ENCODE measurements at regions not wholly inside any gene's neighbourhood (a gene's known extent, or its start where the extent isn't known, plus 50 kb on each side); places are given as distances from the start of the nearest gene placed in this dataset.
"Not testable (repeated sequence)": the region's sequence is repeated elsewhere in the genome, so short reads cannot be mapped to it uniquely, and the experiment has no call there.

DNA sequence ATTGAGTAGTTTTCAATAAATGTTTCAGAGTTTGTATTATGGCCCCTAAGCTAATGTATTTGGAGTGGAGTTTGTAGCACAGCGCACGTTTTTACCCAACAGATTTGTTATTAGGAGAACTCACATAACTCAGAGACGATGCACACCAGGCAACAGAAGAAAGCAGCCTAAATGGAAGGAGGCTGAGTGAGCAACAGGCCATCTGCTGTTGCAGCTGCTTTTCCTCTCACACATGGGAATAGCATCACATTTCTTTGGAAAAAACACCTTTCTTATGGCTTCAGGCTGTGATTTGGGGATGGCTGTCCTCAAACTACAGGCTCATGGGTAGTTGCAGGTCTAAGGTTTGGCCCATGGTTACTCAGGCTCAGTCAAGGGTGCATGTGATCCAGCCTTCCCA lies 469.3 kb upstream of the MCTP2 start:
- Mint-ChIP-seq H3K4me3 (no peak overlapping the region), H3K4me1 (no peaks in the 10 kb centered on the region), H3K36me3 (ENCODE audit: low read depth) (no peaks in the 10 kb centered on the region), H3K9me3 (no peaks in the 10 kb centered on the region), H3K27me3 (peaks cover 10% of the 10 kb centered on the region), H3K27ac (no peak overlapping the region)
- no peak for ATAC-seq (replicated peaks)

DNA sequence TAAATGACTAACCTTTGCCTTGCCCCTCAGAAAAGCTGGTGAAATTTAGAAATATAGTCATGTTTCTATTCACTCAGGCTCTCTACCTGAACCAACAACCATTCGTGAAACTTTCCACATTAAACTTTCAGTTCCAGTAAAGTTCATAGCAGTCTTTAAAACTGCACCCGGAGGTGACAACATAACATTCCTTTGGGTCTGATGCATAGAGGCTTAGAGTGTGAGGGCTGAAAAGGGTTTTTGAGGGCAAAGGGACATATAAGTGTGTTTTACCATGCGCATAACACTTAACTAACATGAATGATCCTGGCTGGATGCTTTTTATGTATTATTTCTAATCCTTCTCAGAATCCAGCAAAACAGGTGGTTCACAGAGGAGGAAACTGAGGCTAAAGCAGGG lies 471.7 kb upstream of the MCTP2 start:
- Mint-ChIP-seq H3K27ac (no peak overlapping the region), H3K9me3 (no peaks in the 10 kb centered on the region), H3K36me3 (ENCODE audit: low read depth) (no peaks in the 10 kb centered on the region), H3K4me1 (no peaks in the 10 kb centered on the region), H3K4me3 (no peak overlapping the region), H3K27me3 (peaks cover 7% of the 10 kb centered on the region)
- ATAC-seq (replicated peaks), result no peak

DNA sequence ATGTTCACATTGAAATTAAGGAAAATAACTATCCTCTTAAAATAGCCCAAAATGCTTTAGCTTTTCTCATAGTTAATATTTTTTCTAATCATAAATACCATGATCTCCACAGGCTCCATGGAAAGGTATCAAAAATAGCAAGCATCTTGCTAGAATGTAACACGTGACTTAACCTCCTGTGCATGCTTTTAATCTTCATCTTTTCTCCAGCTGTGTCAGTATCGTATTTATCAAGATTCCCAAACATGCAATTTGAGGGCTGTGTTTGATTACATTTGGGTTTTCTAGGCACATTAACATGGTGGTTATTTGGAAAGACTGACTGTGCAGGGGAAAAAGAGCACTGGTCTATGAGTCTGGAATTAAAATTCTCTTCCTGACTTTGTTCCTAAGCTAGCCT lies 472.5 kb upstream of the MCTP2 start:
- no peaks in the 10 kb centered on the region for H3K4me1 Mint-ChIP-seq
- H3K9me3 Mint-ChIP-seq, result no peaks in the 10 kb centered on the region
- no peak overlapping the region for H3K4me3 Mint-ChIP-seq
- peaks cover 7% of the 10 kb centered on the region for H3K27me3 Mint-ChIP-seq
- ATAC-seq (replicated peaks), result no peak
- H3K36me3 Mint-ChIP-seq (ENCODE audit: low read depth), result no peaks in the 10 kb centered on the region
- no peak overlapping the region for H3K27ac Mint-ChIP-seq

DNA sequence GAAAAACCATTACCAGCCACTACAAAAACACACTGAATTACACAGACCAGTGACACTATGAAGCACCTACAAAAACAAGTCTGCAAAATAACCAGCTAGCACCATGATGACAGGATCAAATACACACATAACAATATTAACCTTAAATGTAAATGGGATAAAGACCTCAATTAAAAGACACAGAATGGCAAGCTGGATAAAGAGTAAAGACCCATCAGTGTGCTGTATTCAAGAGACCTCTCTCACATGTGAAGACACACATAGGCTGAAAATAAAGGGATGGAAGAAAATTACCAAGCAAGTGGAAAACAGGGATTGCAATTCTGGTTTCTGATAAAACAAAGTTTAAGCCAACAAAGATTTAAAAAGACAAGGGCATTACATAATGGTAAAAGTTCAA lies 482.7 kb upstream of the MCTP2 start:
- no peak for ATAC-seq (replicated peaks)

DNA sequence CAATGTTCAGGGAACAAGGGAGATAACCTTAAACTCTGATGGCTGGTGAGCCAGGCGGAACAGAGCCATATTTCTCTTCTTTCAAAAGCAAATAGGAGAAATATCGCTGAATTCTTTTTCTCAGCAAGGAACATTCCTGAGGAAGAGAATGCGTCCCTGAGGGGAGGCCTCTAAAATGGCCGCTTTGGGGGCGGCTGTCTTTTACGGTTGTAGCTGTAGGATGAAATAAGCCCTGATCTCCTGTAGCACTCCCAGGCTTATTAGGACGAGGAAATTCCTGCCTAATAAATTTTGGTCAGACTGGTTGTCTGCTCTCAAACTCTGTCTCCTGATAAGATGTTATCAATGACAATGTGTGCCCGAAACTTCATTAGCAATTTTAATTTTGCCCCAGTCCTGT lies 496.4 kb upstream of the MCTP2 start:
- not testable (repeated sequence) for H3K27ac Mint-ChIP-seq; H3K36me3 Mint-ChIP-seq (ENCODE audit: low read depth); ATAC-seq (replicated peaks); H3K4me1 Mint-ChIP-seq; H3K27me3 Mint-ChIP-seq; H3K4me3 Mint-ChIP-seq
- H3K9me3 Mint-ChIP-seq, result peaks cover 14% of the 10 kb centered on the region

More for the DNA sequence above, 482.7 kb upstream of the MCTP2 start:
- Mint-ChIP-seq H3K27ac (no peak overlapping the region), H3K36me3 (ENCODE audit: low read depth) (no peaks in the 10 kb centered on the region), H3K4me3 (no peak overlapping the region), H3K4me1 (no peaks in the 10 kb centered on the region), H3K9me3 (peaks cover 12% of the 10 kb centered on the region), H3K27me3 (peaks cover 20% of the 10 kb centered on the region)

DNA sequence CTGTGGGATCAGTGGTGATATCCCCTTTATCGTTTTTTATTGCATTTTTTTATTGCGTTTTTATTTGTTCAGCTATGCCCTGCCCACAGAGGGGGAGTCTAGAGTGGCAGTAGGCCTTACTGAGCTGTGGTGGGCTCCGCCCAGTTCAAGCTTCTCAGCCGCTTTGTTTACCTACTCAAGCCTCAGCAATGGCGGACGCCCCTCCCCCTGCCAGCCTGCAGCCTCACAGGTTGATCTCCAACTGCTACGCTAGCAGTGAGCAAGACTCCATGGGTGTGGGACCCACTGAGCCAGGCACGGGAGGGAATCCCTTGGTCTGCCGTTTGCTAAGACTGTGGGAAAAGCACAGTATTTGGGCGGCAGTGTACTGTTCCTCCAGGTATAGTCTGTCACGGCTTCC lies 500.6 kb upstream of the MCTP2 start:
- no peak overlapping the region for H3K4me3 Mint-ChIP-seq
- H3K27me3 Mint-ChIP-seq, result peaks cover 3% of the 10 kb centered on the region
- H3K27ac Mint-ChIP-seq, result no peak overlapping the region
- no peaks in the 10 kb centered on the region for H3K36me3 Mint-ChIP-seq (ENCODE audit: low read depth)
- H3K4me1 Mint-ChIP-seq, result no peaks in the 10 kb centered on the region
- H3K9me3 Mint-ChIP-seq, result peaks cover 9% of the 10 kb centered on the region
- no peak for ATAC-seq (replicated peaks)

DNA sequence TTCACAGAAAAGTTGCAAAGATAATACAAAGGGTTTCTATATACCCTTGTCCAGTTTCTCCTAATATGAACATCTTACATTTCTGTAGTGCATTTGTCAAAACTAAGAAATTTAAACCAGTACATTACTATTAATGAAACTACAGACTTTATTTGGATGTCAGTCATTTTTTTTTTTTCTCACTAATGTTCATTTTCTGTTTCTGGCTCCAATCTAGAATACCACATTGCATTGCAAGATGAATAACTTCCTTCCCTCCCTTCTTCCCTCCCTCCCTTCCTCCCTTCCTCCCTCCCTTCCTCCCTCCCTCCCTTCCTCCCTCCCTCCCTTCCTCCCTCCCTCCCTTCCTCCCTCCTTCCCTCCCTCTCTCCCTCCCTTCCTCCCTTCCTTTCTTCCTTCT lies 509.2 kb upstream of the MCTP2 start:
- no peak overlapping the region for H3K4me3 Mint-ChIP-seq
- ATAC-seq (replicated peaks), result no peak
- no peaks in the 10 kb centered on the region for H3K36me3 Mint-ChIP-seq (ENCODE audit: low read depth)
- H3K4me1 Mint-ChIP-seq, result no peaks in the 10 kb centered on the region
- H3K27ac Mint-ChIP-seq, result no peak overlapping the region
- H3K27me3 Mint-ChIP-seq, result peaks cover 3% of the 10 kb centered on the region
- H3K9me3 Mint-ChIP-seq, result no peaks in the 10 kb centered on the region

DNA sequence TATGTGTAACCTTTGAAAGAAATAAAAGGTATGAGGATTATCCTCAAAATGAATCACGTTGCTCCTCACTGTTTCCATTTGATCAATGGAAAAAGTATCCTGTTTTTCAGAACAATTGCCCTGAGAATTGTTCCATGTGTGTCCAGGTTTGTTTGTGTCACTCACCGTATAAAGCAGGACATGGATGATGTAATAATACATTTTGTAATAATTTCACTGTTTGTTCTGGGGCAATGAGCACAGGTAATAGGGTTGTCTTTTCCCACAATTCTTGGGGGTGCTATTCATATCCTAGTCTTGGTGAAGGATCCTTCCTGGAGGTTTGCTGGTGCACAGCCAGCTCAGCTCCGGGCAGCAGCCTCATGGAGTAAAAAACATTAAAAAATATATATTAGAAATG lies 510.8 kb upstream of the MCTP2 start:
- H3K36me3 Mint-ChIP-seq (ENCODE audit: low read depth), result no peaks in the 10 kb centered on the region
- ATAC-seq (replicated peaks), result no peak
- no peak overlapping the region for H3K27ac Mint-ChIP-seq
- no peaks in the 10 kb centered on the region for H3K9me3 Mint-ChIP-seq
- no peaks in the 10 kb centered on the region for H3K4me1 Mint-ChIP-seq
- no peak overlapping the region for H3K4me3 Mint-ChIP-seq
- peaks cover 4% of the 10 kb centered on the region for H3K27me3 Mint-ChIP-seq

DNA sequence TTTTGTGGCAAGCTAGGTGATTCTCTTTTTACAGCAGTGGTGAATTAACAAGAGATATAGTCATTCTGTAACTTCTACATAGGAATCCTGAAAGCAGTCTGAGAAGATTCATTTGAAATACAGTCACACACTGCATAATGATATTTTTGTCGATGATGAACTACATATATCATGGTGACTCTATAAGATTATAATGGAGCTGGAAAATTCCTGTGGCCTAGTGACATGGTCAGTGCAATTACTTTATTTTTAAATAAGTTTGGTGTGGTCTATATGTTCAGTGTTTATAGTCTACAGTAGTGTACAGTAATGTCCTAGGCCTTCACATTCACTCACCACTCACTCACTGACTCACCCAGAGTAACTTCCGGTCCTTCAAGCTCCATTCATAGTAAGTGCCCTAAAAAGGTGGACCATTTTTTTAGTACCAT lies 511.4 kb upstream of the MCTP2 start:
- Mint-ChIP-seq H3K36me3 (ENCODE audit: low read depth) (no peaks in the 10 kb centered on the region), H3K27me3 (peaks cover 10% of the 10 kb centered on the region), H3K4me3 (no peak overlapping the region), H3K4me1 (no peaks in the 10 kb centered on the region), H3K9me3 (no peaks in the 10 kb centered on the region), H3K27ac (no peak overlapping the region)
- ATAC-seq (replicated peaks), result no peak

DNA sequence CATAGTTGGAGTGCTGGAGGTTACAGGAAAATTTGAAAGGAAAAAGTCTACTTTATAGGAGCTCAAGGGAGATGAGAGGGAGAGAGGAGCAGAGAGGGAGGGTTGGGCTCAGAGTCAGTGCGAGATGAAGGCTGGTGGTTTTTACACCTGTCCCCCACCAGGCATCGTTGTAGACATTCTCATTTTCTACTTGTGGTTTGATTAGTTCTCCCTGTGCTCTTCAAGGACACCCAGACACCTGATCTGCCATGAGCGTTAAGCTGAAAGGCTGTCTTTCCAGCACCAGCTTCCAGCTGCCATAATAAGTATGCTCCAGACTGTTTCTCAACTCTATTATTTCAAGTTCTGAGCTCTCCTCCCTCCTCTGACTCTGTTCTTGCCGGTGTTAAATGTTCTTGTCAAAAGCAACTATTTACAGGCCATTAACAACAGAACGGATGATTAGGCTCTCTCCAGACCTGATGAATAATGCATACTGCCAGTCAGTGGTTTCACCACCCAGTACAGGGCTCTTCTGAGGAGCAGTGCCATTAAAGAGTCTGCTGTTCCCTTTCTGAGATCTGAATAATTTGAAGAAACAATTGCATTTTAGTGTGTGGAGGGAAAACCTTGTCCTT lies 514.6 kb upstream of the MCTP2 start:
- no peaks in the 10 kb centered on the region for H3K4me1 Mint-ChIP-seq
- H3K36me3 Mint-ChIP-seq (ENCODE audit: low read depth), result no peaks in the 10 kb centered on the region
- ATAC-seq (replicated peaks), result no peak
- no peak overlapping the region for H3K4me3 Mint-ChIP-seq
- H3K9me3 Mint-ChIP-seq, result no peaks in the 10 kb centered on the region
- H3K27ac Mint-ChIP-seq, result no peak overlapping the region
- peaks cover 11% of the 10 kb centered on the region for H3K27me3 Mint-ChIP-seq

DNA sequence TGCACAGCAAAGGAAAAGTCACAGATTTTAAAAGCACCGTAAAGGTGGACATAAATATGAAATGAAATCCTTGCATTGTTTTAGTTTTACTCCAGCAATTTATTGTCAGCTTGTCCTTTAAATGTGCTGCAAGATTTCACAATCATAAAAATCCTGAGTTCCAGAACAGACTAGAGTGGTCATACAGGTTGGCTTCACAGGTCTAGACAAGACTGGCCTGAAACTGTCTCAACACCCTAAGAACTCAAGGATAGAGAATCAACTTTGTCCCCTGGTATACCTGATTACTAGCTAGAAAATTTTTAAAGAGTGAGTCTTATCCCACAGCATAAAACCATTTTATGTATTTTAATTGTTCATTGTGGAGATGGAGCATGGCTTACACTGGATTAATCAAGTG lies 521.7 kb upstream of the MCTP2 start:
- Mint-ChIP-seq H3K27me3 (no peaks in the 10 kb centered on the region), H3K9me3 (no peaks in the 10 kb centered on the region)
- no peak for ATAC-seq (replicated peaks)

DNA sequence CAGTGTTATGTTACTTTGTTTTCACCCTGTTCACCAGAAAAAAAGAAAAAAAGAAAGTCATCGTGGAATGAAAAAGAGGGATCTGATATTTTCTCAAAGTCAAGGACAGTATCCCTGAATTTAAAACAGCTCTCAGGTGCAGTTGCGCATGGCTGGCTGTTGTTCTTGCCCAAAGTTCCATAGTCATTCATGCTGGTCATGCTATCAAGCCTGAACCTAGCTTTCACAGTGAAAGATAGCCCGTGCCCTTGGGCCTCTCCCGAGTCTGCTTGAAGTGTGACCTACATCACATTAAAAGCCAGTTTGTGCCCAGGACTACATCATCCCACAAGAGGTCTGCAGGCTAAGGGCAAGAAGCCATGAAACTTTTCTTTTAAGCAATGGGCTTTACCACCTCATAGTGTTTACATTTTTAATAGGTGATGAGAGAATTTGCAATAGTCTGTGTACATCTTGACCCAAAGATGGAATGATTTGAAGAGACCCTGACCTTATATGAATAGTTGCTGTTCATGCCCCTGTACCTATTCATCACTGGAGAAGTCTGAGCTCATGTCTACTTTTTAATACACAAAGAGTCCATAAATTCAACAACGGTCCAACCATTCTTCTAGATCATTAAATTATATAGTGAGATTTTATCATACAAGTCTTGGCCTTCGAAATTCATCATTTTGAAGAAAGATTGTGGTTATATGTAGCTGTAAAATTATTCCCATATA lies 522.5 kb upstream of the MCTP2 start:
- Mint-ChIP-seq H3K36me3 (ENCODE audit: low read depth) (no peaks in the 10 kb centered on the region), H3K9me3 (no peaks in the 10 kb centered on the region), H3K4me3 (no peak overlapping the region), H3K27ac (no peak overlapping the region), H3K27me3 (no peaks in the 10 kb centered on the region), H3K4me1 (no peaks in the 10 kb centered on the region)
- ATAC-seq (replicated peaks), result no peak

More for the DNA sequence above, 521.7 kb upstream of the MCTP2 start:
- Mint-ChIP-seq H3K4me3 (no peak overlapping the region), H3K4me1 (no peaks in the 10 kb centered on the region), H3K27ac (no peak overlapping the region), H3K36me3 (ENCODE audit: low read depth) (no peaks in the 10 kb centered on the region)

DNA sequence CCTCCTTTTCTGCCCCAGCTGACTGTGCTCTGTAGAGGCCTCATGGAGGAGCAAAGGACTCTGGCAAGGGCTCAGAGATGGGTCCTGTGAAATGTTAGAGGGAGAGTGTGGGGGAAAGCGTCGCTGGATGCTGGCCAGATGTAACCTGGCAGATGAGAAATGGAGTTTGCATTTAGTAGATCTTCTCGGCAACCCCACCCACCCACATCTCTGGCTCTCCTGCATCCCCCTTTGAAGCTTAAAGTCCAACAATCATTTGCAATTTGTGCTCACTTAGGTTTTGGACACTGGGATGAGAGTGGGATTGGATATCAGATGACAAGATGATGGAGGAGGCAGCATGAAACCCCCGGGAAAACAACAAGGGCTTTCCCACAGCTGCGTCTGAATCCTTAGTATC lies 523.6 kb upstream of the MCTP2 start:
- Mint-ChIP-seq H3K27me3 (no peaks in the 10 kb centered on the region), H3K4me3 (no peak overlapping the region), H3K27ac (no peak overlapping the region), H3K9me3 (no peaks in the 10 kb centered on the region), H3K4me1 (no peaks in the 10 kb centered on the region), H3K36me3 (ENCODE audit: low read depth) (no peaks in the 10 kb centered on the region)
- no peak for ATAC-seq (replicated peaks)

DNA sequence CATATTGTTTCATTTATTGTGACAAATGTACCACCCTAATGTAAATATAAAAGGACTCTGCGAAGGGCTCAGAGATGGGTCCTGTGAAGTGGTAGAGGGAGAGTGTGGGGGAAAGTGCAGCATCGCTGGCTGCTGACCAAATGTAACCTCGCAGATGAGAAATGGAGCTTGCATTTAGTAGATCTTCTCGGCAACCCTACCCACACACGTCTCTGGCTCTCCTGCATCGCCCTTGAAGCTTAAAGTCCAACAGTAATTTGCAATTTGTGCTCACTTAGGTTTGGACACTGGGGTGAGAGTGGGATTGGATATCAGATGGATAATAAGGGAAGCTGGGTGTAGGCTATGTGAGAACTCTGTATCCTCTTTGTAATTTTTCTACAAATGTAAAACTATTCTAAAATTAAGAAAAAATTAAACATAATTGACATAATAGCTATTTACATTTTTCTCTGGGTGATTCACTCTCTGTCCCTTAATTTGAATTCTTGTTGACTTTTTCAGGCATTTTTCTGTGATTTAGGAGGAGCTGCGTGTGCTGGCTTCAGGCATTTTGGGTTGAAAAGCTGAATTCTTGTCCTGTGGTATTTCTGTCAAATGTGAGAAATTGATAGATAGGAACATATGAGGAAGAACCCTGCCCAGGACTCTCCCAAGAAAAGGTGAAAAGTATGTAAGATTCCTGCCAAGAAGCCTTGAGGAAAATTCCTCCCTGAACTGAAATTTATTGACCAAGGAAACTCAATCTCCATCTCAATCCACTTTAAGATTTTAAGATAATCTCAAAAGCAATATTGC lies 524.7 kb upstream of the MCTP2 start:
- Mint-ChIP-seq H3K4me3 (no peak overlapping the region), H3K9me3 (no peaks in the 10 kb centered on the region), H3K4me1 (no peaks in the 10 kb centered on the region), H3K27ac (no peak overlapping the region), H3K36me3 (ENCODE audit: low read depth) (no peaks in the 10 kb centered on the region), H3K27me3 (no peaks in the 10 kb centered on the region)
- ATAC-seq (replicated peaks), result no peak
